SKM-1 (cell line): ENCODE measurements at regions not wholly inside any gene's neighbourhood (a gene's known extent, or its start where the extent isn't known, plus 50 kb on each side); places are given as distances from the start of the nearest gene placed in this dataset.

Experiments used
- DNase-seq: peaks from one replicate; lab custom pipeline; 2025; ENCODE audit not compliant: unreplicated experiment; lab: John Stamatoyannopoulos, UW

GRCh38 chr13:55403887-55404487, 1736.7 kb upstream of the PRR20A start:
- DNase-seq: no peak

GRCh38 chr13:55410398-55411330, 1730.1 kb upstream of the PRR20A start:
- DNase-seq: no peak

- no peak for DNase-seq
Measured at GRCh38 chr13:55418095-55418494, 1722.6 kb upstream of the PRR20A start.

GRCh38 chr13:55432814-55433213, 1707.9 kb upstream of the PRR20A start:
- DNase-seq: no peak

GRCh38 chr13:55437162-55437561, 1703.6 kb upstream of the PRR20A start:
- no peak for DNase-seq

GRCh38 chr13:55439450-55439849, 1701.3 kb upstream of the PRR20A start:
- DNase-seq: no peak

- DNase-seq: no peak
Measured at GRCh38 chr13:55440465-55441085, 1700.1 kb upstream of the PRR20A start.

- DNase-seq: no peak
Measured at GRCh38 chr13:55464222-55464621, 1676.5 kb upstream of the PRR20A start.

GRCh38 chr13:55467476-55467875, 1673.2 kb upstream of the PRR20A start:
- no peak for DNase-seq

GRCh38 chr13:55483626-55484158, 1657.0 kb upstream of the PRR20A start:
- no peak for DNase-seq

- no peak for DNase-seq
Measured at GRCh38 chr13:55493297-55493696, 1647.4 kb upstream of the PRR20A start.

GRCh38 chr13:55497486-55497885, 1643.2 kb upstream of the PRR20A start:
- no peak for DNase-seq

GRCh38 chr13:55500694-55501093, 1640.0 kb upstream of the PRR20A start:
- no peak for DNase-seq

GRCh38 chr13:55516610-55517009, 1624.1 kb upstream of the PRR20A start:
- DNase-seq: no peak

- no peak for DNase-seq
Measured at GRCh38 chr13:55517312-55517711, 1623.4 kb upstream of the PRR20A start.

GRCh38 chr13:55528434-55528833, 1612.3 kb upstream of the PRR20A start:
- DNase-seq: no peak

GRCh38 chr13:55534306-55534705, 1606.4 kb upstream of the PRR20A start:
- no peak for DNase-seq

- DNase-seq: no peak
Measured at GRCh38 chr13:55538424-55538823, 1602.3 kb upstream of the PRR20A start.

- DNase-seq: no peak
Measured at GRCh38 chr13:55543053-55543452, 1597.7 kb upstream of the PRR20A start.

GRCh38 chr13:55550624-55551023, 1590.1 kb upstream of the PRR20A start:
- DNase-seq: no peak

- DNase-seq: no peak
Measured at GRCh38 chr13:55553701-55554100, 1587.0 kb upstream of the PRR20A start.

GRCh38 chr13:55554741-55555140, 1586.0 kb upstream of the PRR20A start:
- no peak for DNase-seq
